ENCODE measurements at regions not wholly inside any gene's neighbourhood (a gene's known extent, or its start where the extent isn't known, plus 50 kb on each side); places are given as distances from the start of the nearest gene placed in this dataset.
"Not testable (repeated sequence)": the region's sequence is repeated elsewhere in the genome, so short reads cannot be mapped to it uniquely, and the experiment has no call there.

DNA sequence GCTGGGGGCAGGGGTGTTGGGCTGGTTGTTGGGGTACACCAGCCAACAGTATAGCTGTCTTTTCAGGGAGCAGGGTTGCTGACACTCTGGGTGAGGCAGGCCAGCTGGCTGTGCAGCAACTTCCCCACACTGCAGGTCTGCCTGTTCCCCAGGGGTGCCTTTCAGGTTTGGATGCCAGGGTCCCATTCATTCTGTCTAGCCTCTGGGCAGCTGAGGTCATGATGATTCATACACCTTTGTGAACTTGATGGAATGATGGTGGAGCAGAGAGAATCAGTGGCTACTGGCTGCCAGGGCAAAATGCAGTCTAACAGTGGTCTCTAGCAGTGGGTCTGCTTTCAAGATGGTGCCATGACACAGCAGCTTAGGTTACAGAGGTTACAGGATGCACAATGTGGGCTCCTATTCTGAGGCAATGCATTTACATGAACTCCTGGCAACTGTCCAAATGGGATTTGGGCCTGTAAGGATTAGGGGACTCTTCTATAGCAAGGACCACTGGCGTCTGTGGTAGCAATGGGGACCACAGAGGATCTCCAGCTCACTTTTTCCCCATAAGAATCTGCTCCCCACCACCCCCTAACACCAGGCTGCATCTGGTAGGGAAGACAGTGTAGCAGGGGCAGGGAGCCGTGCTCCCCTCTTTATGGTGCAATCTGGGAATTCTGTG lies 103.7 kb downstream of the FEM1C start:
- no peak for DNase-seq (ENCODE audit: extremely low read depth in 1 of 11, low read depth in 9 of 11, low spot score in 4 of 11)

- no peak for DNase-seq (ENCODE audit: extremely low read depth in 1 of 11, low read depth in 9 of 11, low spot score in 4 of 11)
Observed at GRCh38 chr5:115439639-115440038, 104.9 kb downstream of the FEM1C start.

- no peak for DNase-seq (ENCODE audit: extremely low read depth in 1 of 11, low read depth in 9 of 11, low spot score in 4 of 11)
Observed at GRCh38 chr5:115439042-115439441, 105.5 kb downstream of the FEM1C start.

DNA sequence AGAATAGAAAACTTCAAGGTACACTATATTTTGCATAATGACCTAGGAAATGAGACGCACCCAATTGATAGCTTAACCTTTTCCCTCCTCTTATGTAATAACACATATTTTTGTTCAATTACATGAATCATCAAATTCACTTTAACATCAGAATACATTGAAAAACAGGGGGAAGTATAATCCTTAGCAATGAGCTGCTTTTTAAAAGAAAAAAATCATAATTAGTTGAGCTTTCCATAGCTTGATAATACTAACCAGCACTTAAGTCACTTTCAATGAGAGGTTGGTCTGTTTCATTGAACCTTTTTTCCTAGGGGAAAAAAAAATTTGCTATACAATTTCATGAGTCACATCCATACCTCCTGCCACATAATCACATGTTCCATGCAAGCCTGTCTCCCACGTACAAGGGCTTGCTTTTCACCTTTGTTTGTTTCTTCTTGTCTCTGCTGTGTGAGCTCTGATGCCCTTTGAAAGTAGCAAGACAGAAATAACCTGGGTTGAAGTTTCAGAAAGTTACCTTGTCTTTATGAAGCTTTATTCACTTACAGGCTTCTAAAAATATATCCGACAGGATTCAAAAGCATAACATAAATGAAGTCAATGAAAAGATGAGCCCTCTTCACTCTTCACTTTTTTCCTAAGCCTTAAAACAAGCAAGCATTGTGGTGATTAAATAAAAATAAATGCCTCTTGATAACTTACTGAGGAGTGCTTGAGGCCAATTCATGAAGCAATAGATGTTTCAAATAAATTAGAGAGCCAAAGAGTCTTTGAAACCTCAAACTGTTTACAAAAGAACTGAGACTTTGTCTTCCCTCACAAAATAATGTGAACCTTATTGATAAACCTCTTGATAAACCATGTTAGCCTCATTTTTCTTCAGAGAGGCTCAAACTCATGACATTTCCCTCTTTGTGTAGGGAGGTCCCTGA lies 108.5 kb downstream of the FEM1C start:
- DNase-seq (ENCODE audit: extremely low read depth in 1 of 11, low read depth in 9 of 11, low spot score in 4 of 11) = no peak

DNA sequence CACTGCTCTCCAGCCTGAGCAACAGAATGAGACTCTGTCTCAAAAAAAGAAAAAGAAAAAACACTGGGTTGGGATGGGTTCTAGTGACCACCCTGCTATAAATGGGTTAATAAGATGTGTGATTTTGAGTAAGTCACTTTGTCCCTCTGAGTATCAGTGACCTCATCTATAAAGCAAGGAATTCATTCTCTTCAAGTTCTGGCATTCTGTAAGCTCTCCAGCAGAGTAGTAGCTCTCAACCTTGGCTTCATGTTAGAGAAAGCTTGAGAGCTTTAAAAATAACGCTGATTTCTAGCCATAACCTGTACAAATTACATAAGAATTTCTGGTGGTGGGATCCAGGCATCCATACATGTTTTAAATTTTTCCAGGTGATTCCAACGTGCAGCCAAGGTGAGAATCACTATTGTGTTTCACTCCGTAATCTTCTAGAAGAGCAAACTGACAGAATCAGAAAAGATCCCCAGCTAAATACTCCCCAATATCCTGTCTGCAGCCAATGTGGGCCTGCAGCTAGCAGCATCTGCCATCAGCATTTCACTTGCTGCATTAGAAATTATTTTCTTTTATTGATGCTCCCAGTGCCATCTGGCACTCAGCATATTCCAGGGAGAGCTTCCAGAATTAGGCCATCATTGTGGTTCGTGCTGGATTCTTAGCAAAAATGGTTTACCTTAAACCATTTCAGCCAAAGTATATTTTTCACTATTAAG lies 109.4 kb downstream of the FEM1C start:
- DNase-seq (ENCODE audit: extremely low read depth in 1 of 11, low read depth in 9 of 11, low spot score in 4 of 11) = no peak

- DNase-seq (ENCODE audit: extremely low read depth in 1 of 11, low read depth in 9 of 11, low spot score in 4 of 11) = no peak
Observed at GRCh38 chr5:115433918-115434317, 110.7 kb downstream of the FEM1C start.

DNA sequence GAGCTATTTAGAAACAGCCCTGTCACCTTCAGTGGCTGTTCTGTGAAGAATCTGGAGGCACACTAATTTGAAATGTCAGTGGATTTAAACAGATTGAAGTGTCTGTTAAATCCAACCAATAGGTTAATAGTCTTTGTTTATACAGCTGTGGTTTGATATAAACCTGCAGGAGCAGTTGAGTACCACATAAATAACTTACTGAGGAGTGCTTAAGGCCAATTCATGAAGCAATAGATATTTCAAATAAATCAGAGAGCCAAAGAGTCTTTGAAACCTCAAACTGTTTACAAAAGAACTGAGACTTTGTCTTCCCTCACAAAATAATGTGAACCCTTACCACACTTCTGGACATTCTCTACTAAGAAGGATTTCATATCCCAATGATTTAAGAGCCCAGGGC lies 111.9 kb downstream of the FEM1C start:
- peak in 5 of 11 donors; percentile 28 to 55 (median 46) for DNase-seq (ENCODE audit: extremely low read depth in 1 of 11, low read depth in 9 of 11, low spot score in 4 of 11)

- DNase-seq (ENCODE audit: extremely low read depth in 1 of 11, low read depth in 9 of 11, low spot score in 4 of 11) = no peak
Observed at GRCh38 chr5:115431116-115431515, 113.5 kb downstream of the FEM1C start.

- no peak for DNase-seq (ENCODE audit: extremely low read depth in 1 of 11, low read depth in 9 of 11, low spot score in 4 of 11)
Observed at GRCh38 chr5:115430374-115430773, 114.2 kb downstream of the FEM1C start.

- DNase-seq (ENCODE audit: extremely low read depth in 1 of 11, low read depth in 9 of 11, low spot score in 4 of 11) = no peak
Observed at GRCh38 chr5:115429345-115429940, 115.1 kb downstream of the FEM1C start.

- DNase-seq (ENCODE audit: extremely low read depth in 1 of 11, low read depth in 9 of 11, low spot score in 4 of 11) = no peak
Observed at GRCh38 chr5:115428676-115429075, 115.9 kb downstream of the FEM1C start.

DNA sequence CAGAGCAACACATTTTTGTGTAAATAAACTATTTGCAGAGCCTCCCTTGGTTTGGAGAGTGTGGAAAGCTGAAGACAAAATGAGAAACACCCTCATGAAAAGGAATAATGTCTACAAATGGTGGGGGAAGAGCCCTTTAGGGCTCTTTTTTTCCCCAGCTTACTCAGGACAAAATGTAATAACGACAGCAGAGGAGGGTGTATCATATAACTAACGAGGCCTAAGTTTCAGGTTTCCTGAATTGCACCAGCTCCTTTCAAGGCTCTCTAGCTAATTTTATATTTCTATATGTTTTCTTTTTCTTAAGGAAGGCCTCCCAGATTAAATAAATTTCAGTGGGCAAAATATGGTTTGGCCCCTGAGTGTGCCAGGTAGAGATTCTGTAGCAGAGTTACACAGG lies 116.3 kb downstream of the FEM1C start:
- DNase-seq (ENCODE audit: extremely low read depth in 1 of 11, low read depth in 9 of 11, low spot score in 4 of 11) = no peak

- no peak for DNase-seq (ENCODE audit: extremely low read depth in 1 of 11, low read depth in 9 of 11, low spot score in 4 of 11)
Observed at GRCh38 chr5:115424446-115424845, 120.1 kb downstream of the FEM1C start.

- DNase-seq (ENCODE audit: extremely low read depth in 1 of 11, low read depth in 9 of 11, low spot score in 4 of 11) = no peak
Observed at GRCh38 chr5:115424030-115424429, 120.5 kb downstream of the FEM1C start.

DNA sequence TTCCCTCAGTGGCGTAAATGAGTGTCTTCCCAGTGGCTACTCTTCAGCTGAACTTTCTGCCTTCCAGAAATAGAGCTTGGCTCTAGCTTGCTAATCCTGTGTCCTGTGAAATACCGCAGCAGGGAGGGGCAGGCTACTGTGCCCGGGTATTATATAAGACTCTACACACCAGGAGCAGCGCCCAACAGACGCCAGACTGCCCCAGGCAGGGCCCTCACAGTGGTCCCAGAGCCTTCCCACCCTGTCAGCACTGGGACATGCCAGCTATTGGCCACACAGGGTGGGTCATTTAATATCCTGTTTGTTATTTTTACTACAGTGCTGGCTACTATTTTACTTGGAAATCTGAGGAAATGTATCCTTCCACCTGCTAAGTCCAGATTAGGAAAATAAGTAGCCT lies 121.0 kb downstream of the FEM1C start:
- no peak for DNase-seq (ENCODE audit: extremely low read depth in 1 of 11, low read depth in 9 of 11, low spot score in 4 of 11)

DNA sequence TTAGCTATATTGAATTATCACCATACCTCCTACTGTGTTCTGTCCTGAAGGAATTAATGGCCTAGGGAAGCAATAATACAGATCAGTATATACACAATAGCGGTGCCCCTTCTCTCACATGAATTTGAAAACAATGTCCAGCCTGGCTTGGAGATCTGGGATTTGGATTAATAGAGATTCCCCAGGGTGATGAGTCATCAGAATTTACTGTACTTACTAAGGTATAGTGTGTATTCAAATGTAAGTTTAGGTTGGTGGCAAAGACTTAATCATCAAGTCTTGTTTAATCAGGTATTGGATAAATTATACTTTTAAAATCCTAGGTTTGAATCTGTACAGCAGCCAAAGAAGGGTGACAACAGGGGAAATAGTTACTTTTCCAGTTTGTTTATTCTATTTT lies 121.5 kb downstream of the FEM1C start:
- no peak for DNase-seq (ENCODE audit: extremely low read depth in 1 of 11, low read depth in 9 of 11, low spot score in 4 of 11)

- DNase-seq (ENCODE audit: extremely low read depth in 1 of 11, low read depth in 9 of 11, low spot score in 4 of 11) = not testable (repeated sequence)
Observed at GRCh38 chr5:115420812-115421211, 123.8 kb downstream of the FEM1C start.

DNA sequence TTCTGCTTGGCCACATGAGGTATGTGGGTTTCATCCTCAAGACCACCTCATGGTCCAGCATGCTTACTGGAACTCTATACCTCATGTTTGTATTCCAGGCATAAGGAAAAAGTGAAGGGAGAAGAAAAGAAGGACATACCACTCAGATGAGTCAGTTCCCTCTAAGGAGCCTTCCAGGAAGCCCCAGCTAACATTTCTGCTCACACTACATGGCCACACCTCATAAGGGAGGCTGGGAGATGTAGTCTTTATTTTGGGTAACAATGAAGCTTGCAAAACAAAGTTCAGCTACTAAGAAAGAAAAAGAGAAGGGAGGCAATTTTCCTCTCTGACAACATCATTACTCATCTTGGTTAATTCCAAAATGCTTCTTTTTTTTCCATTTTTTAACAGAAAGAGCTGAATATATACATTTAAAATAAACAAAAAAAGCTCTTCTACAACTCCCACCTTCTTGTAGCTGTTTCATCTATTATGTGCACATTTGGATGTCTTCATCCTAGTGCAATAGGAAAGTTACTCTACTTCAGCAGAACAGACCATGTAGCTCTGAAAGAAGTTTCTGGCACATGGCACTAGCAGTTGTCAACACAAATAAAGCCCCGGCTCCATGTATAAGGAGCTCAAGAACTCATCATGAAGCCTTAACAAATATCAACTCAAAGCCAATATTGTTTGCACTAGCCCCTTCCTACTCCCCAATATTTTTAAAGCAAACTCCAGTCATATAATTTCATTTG lies 123.6 kb upstream of the CCDC112 start:
- no peak for DNase-seq (ENCODE audit: extremely low read depth in 1 of 11, low read depth in 9 of 11, low spot score in 4 of 11)

DNA sequence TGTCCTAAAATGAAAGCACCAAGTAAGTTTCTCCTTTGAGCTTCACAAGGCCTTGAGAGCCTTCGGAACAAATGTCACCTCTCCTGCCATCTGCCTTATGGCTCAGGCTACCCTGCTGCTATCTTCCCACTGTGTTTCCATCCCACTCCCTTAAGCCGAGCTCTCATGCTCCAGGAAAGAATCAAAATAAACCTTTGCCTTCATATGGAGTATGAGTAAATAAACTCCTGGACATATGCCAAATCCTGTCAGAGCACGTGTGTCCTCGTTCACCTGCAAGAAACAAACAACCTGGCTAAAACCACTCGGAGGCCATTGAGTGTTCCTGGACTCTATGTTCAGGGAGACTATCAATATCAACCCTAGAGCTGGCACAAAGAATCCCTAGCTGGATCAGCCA lies 122.3 kb upstream of the CCDC112 start:
- DNase-seq (ENCODE audit: extremely low read depth in 1 of 11, low read depth in 9 of 11, low spot score in 4 of 11) = no peak
